BJ (cell line): ENCODE measurements at regions not wholly inside any gene's neighbourhood (a gene's known extent, or its start where the extent isn't known, plus 50 kb on each side); places are given as distances from the start of the nearest gene placed in this dataset.
A peak's percentile ranks its signal among the peaks of the same experiment; 100 is the strongest.

Experiments
- CTCF ChIA-PET: fragments of 350-600 bp; formaldehyde crosslinking; extraction: SDS; loops from one replicate; lab custom pipeline; 2021; ENCODE audit warnings: antibody characterized with exemption, inconsistent platforms; lab: Yijun Ruan, JAX
- POLR2A ChIA-PET: fragments of 300-600 bp; sonication (Branson Sonifier 250); formaldehyde crosslinking; extraction: SDS; loops from one replicate; lab custom pipeline; 2021; ENCODE audit warnings: antibody characterized with exemption; lab: Charles Lee
- DNase-seq: peaks from one replicate; pipeline ENCODE4 v3.0.0-alpha.2; 2011; ENCODE audit warnings: low read depth
- H3K27me3 ChIP-seq: 2 replicates; pipeline ENCODE4 v1.6.0; 2011; ENCODE audit warnings: low read length; ENCODE audit not compliant: control insufficient read depth, insufficient read depth
- H3K36me3 ChIP-seq: 2 replicates; pipeline ENCODE4 v1.5.1; 2011; ENCODE audit warnings: low read length; ENCODE audit not compliant: control insufficient read depth, insufficient read depth
- H3K4me3 ChIP-seq: 2 replicates; pipeline ENCODE4 v1.5.1; 2011; ENCODE audit warnings: low read depth, mild to moderate bottlenecking, control low read depth, low read length
- CTCF ChIP-seq: IDR thresholded peaks from 2 replicates; pipeline ENCODE4 v1.5.1; 2011; ENCODE audit warnings: low read depth, mild to moderate bottlenecking, control low read depth, inconsistent platforms, low read length, moderate library complexity; ENCODE audit not compliant: insufficient read depth

GRCh38 chr4:54152846-54153600 lies 53.1 kb downstream of the GSX2 start:
- no peak for TF ChIP-seq CTCF
- H3K27me3 ChIP-seq = no peaks in the 10 kb centered on the region
- peak; percentile 40 for DNase-seq
- ChIA-PET POLR2A (no interaction called here), CTCF (interaction anchor here (1.0 to 1.3 kb wide), 2 partner anchors 12 to 50 kb away, joined by 3 read pairs; no protein-coding TSS in a partner anchor)
- H3K4me3 ChIP-seq = no peak overlapping the region
- no peaks in the 10 kb centered on the region for H3K36me3 ChIP-seq

- POLR2A ChIA-PET = no interaction called here
- DNase-seq = no peak
- TF ChIP-seq CTCF = no peak
These were observed 56.0 kb downstream of the GSX2 start for GRCh38 chr4:54155936-54156335.

GRCh38 chr4:54157606-54158005 lies 57.6 kb downstream of the GSX2 start:
- POLR2A ChIA-PET = no interaction called here
- CTCF ChIA-PET = no interaction called here
- Histone ChIP-seq H3K36me3 (no peaks in the 10 kb centered on the region), H3K27me3 (no peaks in the 10 kb centered on the region), H3K4me3 (no peak overlapping the region)
- no peak for DNase-seq
- TF ChIP-seq CTCF = no peak

More at GRCh38 chr4:54155936-54156335, 56.0 kb downstream of the GSX2 start:
- Histone ChIP-seq H3K27me3 (no peaks in the 10 kb centered on the region), H3K36me3 (no peaks in the 10 kb centered on the region), H3K4me3 (no peak overlapping the region)
- CTCF ChIA-PET = interaction anchor here (0.8 kb wide), 1 partner anchor 9 kb away, joined by 3 read pairs; no protein-coding TSS in a partner anchor

- ChIA-PET CTCF (no interaction called here), POLR2A (no interaction called here)
- no peak overlapping the region for H3K4me3 ChIP-seq
These were observed 59.6 kb downstream of the GSX2 start for GRCh38 chr4:54159543-54159942.

More at GRCh38 chr4:54159543-54159942, 59.6 kb downstream of the GSX2 start:
- H3K36me3 ChIP-seq = no peaks in the 10 kb centered on the region
- no peak for TF ChIP-seq CTCF
- DNase-seq = no peak
- H3K27me3 ChIP-seq = no peaks in the 10 kb centered on the region
